ENCODE measurements at regions not wholly inside any gene's neighbourhood (a gene's known extent, or its start where the extent isn't known, plus 50 kb on each side); places are given as distances from the start of the nearest gene placed in this dataset.

GRCh38 chr11:33500332-33500731 lies 200.3 kb downstream of the C11orf91 start:
- POLR2A ChIA-PET (ENCODE audit: low non-redundant PET), result no interaction called here
- DNase-seq (ENCODE audit: low spot score), result no peak
- intact Hi-C loops (cut with micrococcal nuclease; ENCODE audit: unreplicated experiment), result no loop called here
- no peaks in the 10 kb centered on the region for H3K4me1 ChIP-seq (ENCODE audit: insufficient read depth, low read length, poor library complexity, severe bottlenecking)
- H3K27ac ChIP-seq (ENCODE audit: low read depth, low read length, poor library complexity, severe bottlenecking), result no peak overlapping the region
- BruUV-seq (replicated peaks), result no TSS peak
- H3K4me3 ChIP-seq (ENCODE audit: low read depth, low read length, poor library complexity, severe bottlenecking), result no peak overlapping the region
- no peaks in the 10 kb centered on the region for H3K36me3 ChIP-seq (ENCODE audit: insufficient read depth, low read length, poor library complexity, severe bottlenecking)
- peaks cover 48% of the 10 kb centered on the region for H3K27me3 ChIP-seq (replicated peaks; ENCODE audit: insufficient read depth, low read depth, low read length, poor library complexity)
- CTCF ChIA-PET, result no interaction called here
- TF ChIP-seq EZH2 (IDR thresholded peaks at IDR 0.05; ENCODE audit: borderline replicate concordance, low read depth, low read length, poor library complexity, severe bottlenecking), result no peak
- TF ChIP-seq CTCF (conservative IDR thresholded peaks at IDR 0.05; ENCODE audit: low read depth, low read length), result no peak
- no peaks in the 10 kb centered on the region for H3K9me3 ChIP-seq (ENCODE audit: low read depth, low read length, poor library complexity, severe bottlenecking)

GRCh38 chr11:33492596-33492995 lies 208.0 kb downstream of the C11orf91 start:
- Histone ChIP-seq H3K36me3 (ENCODE audit: insufficient read depth, low read length, poor library complexity, severe bottlenecking) (no peaks in the 10 kb centered on the region), H3K4me3 (ENCODE audit: low read depth, low read length, poor library complexity, severe bottlenecking) (no peak overlapping the region), H3K27ac (ENCODE audit: low read depth, low read length, poor library complexity, severe bottlenecking) (no peak overlapping the region), H3K4me1 (ENCODE audit: insufficient read depth, low read length, poor library complexity, severe bottlenecking) (no peaks in the 10 kb centered on the region), H3K9me3 (ENCODE audit: low read depth, low read length, poor library complexity, severe bottlenecking) (no peaks in the 10 kb centered on the region), H3K27me3 (replicated peaks; ENCODE audit: insufficient read depth, low read depth, low read length, poor library complexity) (peaks cover 58% of the 10 kb centered on the region)
- BruUV-seq (replicated peaks), result no TSS peak
- CTCF ChIA-PET, result no interaction called here
- POLR2A ChIA-PET (ENCODE audit: low non-redundant PET), result interaction anchor here (0.7 kb wide), 1 partner anchor 289 kb away, joined by 3 read pairs; no protein-coding TSS in a partner anchor
- TF ChIP-seq CTCF (conservative IDR thresholded peaks at IDR 0.05; ENCODE audit: low read depth, low read length) (no peak), EZH2 (IDR thresholded peaks at IDR 0.05; ENCODE audit: borderline replicate concordance, low read depth, low read length, poor library complexity, severe bottlenecking) (no peak)
- DNase-seq (ENCODE audit: low spot score), result no peak
- intact Hi-C loops (cut with micrococcal nuclease; ENCODE audit: unreplicated experiment), result no loop called here

- H3K4me1 ChIP-seq (ENCODE audit: insufficient read depth, low read length, poor library complexity, severe bottlenecking), result no peaks in the 10 kb centered on the region
- DNase-seq (ENCODE audit: low spot score), result peak; percentile 18
- no peak overlapping the region for H3K27ac ChIP-seq (ENCODE audit: low read depth, low read length, poor library complexity, severe bottlenecking)
- TF ChIP-seq CTCF (conservative IDR thresholded peaks at IDR 0.05; ENCODE audit: low read depth, low read length) (no peak), EZH2 (IDR thresholded peaks at IDR 0.05; ENCODE audit: borderline replicate concordance, low read depth, low read length, poor library complexity, severe bottlenecking) (no peak)
- ChIA-PET POLR2A (ENCODE audit: low non-redundant PET) (interaction anchor here (0.7 kb wide), 1 partner anchor 338 kb away, joined by 4 read pairs; no protein-coding TSS in a partner anchor), CTCF (interaction anchor here (0.7 kb wide), 1 partner anchor 498 kb away, joined by 4 read pairs; no protein-coding TSS in a partner anchor)
- intact Hi-C loops (cut with micrococcal nuclease; ENCODE audit: unreplicated experiment), result no loop called here
- peaks cover 42% of the 10 kb centered on the region for H3K27me3 ChIP-seq (replicated peaks; ENCODE audit: insufficient read depth, low read depth, low read length, poor library complexity)
- H3K36me3 ChIP-seq (ENCODE audit: insufficient read depth, low read length, poor library complexity, severe bottlenecking), result no peaks in the 10 kb centered on the region
- H3K4me3 ChIP-seq (ENCODE audit: low read depth, low read length, poor library complexity, severe bottlenecking), result no peak overlapping the region
- no TSS peak for BruUV-seq (replicated peaks)
- no peaks in the 10 kb centered on the region for H3K9me3 ChIP-seq (ENCODE audit: low read depth, low read length, poor library complexity, severe bottlenecking)
These were observed 209.7 kb downstream of the C11orf91 start for GRCh38 chr11:33490842-33491370.

Measured in A673 (cell line).